Fibroblast of pulmonary artery (primary cell): ENCODE measurements at regions not wholly inside any gene's neighbourhood (a gene's known extent, or its start where the extent isn't known, plus 50 kb on each side); places are given as distances from the start of the nearest gene placed in this dataset.

Experiments
- DNase-seq: peaks from one replicate; pipeline ENCODE4 v3.0.0-alpha.2; 2010; ENCODE audit warnings: low read depth
- H3K4me3 ChIP-seq: replicated peaks from 2 replicates; pipeline ENCODE4 v1.5.1; 2011; ENCODE audit warnings: low read depth, mild to moderate bottlenecking, control low read depth, low read length, moderate library complexity
- TF ChIP-seq, protein P1 (sequence below): IDR thresholded peaks from 2 replicates; pipeline ENCODE4 v1.5.1; 2011; ENCODE audit warnings: mild to moderate bottlenecking, control low read depth, low read length, inconsistent platforms; ENCODE audit errors: missing control alignments

DNA sequence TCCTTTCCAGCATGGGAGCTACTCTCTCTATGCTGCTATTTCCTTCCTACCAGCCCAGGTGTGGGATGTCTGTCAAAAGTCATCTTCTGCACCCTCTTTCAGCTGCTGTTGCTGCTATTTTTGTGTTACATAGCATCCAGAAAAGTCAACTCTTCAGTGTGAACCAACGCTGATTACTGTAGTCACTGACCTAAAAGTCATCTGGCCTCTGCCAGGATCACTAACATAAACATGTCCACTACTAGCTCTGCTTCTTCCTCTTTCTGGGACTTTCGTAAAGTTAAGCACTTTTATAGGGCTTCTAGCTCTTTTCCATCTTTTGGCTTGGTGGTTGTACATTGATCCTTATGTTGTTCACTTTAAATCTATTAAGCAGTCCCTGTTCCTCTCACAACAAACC is 90.2 kb upstream of the CARD18 start:
- no peak overlapping the region for H3K4me3 ChIP-seq
- DNase-seq = no peak
- TF ChIP-seq, protein P1, sequence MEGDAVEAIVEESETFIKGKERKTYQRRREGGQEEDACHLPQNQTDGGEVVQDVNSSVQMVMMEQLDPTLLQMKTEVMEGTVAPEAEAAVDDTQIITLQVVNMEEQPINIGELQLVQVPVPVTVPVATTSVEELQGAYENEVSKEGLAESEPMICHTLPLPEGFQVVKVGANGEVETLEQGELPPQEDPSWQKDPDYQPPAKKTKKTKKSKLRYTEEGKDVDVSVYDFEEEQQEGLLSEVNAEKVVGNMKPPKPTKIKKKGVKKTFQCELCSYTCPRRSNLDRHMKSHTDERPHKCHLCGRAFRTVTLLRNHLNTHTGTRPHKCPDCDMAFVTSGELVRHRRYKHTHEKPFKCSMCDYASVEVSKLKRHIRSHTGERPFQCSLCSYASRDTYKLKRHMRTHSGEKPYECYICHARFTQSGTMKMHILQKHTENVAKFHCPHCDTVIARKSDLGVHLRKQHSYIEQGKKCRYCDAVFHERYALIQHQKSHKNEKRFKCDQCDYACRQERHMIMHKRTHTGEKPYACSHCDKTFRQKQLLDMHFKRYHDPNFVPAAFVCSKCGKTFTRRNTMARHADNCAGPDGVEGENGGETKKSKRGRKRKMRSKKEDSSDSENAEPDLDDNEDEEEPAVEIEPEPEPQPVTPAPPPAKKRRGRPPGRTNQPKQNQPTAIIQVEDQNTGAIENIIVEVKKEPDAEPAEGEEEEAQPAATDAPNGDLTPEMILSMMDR = no peak

DNA sequence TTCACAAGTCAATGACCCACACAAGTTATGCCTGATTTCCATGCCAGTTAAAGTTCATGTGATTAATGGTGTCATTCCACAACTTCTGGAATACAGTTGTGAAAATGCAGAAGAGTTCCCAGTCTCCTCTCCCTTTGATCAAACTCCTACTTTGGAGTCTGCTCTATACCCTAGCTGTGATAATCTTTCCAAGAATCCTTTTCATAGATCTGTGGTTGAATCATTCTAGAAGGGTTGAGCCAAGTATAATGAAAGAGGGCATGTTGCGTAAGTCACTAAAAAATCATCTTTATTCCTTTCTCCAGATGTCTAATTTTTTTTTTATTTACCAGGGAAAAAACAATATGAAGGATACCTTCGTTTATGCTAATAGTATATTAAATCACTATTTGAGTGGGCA is 89.7 kb upstream of the CARD18 start:
- peak; percentile 65 for DNase-seq
- TF ChIP-seq, protein P1 = no peak

DNA sequence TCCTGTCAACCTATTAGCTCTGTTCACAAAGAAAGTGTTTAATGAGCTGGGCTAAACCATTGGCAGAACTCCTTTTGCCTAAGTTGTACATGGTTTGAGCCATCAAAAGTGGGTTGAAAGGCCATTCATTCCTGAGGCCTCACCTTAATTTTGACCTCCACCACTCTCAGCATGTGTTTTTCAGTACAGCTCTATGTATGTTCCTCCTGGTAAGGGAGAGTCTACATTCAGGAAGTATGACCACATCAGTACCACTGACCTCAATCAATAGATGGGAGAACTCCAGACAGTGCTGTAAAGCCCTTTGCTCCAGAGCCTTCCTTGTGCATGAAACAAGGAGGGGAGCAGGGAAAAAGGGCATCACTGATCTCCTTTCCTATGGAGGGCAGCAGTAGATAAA is 87.8 kb upstream of the CARD18 start:
- H3K4me3 ChIP-seq = no peak overlapping the region
- TF ChIP-seq, protein P1 = no peak
- DNase-seq = no peak

More for the DNA sequence above, 89.7 kb upstream of the CARD18 start:
- H3K4me3 ChIP-seq = no peak overlapping the region

DNA sequence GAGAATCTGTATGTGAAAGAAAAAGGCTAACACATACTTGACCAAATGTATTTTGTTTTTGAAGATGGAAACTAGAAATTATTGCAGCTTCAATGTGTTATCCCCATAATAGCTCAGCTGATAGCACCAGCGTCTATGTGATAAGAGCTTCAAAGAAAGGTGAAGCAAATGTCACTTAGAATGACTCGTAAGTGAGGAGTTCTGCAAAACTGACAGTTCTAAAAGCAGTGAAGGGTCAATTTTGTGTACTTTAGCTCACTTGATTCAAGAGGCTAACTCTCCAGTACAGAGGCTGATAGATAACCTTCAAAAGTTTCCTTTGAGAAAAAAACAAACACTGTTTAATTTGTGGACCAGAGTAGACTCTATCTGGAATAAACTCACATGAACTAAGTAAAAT is 87.2 kb upstream of the CARD18 start:
- TF ChIP-seq, protein P1 = no peak
- DNase-seq = no peak
- no peak overlapping the region for H3K4me3 ChIP-seq

DNA sequence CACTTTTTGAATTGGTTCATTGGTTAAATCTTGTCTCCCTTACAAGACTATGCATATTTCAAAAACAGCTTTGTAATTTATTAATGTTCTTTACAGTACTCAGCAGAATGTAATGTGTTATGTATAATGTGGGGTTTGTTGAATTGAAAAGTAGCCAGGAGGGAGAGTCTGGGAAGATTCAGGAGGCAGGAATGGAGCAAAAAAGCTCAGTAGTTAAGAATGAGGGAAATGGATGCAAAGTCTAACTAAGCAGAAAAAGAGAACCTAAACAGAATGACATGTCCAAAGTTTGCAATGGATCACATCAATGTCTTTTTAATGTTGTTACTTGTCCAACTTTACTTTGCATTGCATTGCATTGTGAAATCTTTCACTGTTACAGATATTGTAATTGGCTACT is 86.5 kb upstream of the CARD18 start:
- TF ChIP-seq, protein P1 = no peak
- H3K4me3 ChIP-seq = no peak overlapping the region
- DNase-seq = no peak

DNA sequence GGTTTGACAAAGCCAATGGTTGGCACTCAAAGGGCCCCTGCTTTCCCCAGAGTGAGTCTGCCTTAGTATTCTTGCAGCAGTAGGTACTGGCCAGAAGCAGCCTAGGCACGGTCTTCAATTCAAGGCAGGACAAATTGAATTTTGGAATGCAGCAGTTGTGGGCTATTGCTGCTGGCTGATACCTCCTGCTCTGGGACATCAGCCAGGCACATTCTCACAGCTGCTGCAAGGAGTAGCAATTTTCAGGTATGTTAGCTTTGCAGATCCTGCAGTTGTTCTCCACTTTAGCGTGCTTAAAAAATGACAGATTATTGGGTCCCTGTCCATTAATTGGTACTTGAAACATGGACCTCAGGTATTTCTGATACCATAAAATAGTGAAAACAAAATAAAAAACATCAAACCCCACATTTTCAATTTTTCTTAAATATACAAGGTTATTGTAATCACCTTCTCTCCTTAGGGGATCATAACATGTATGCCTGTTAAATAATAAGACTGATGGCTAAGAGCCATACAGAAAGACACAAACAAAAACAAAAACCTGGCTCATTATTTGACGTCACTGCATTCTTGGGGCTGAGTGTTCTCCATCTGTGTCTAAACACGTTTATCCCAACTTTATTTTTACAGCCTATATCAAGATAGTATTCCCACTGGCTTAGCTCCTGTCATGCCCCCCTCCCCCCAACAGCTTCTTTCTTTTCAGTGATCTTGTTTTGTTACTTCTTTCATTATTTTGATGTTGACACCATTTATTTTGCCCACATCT is 85.1 kb upstream of the CARD18 start:
- DNase-seq = no peak
- TF ChIP-seq, protein P1 = no peak
- H3K4me3 ChIP-seq = no peak overlapping the region

DNA sequence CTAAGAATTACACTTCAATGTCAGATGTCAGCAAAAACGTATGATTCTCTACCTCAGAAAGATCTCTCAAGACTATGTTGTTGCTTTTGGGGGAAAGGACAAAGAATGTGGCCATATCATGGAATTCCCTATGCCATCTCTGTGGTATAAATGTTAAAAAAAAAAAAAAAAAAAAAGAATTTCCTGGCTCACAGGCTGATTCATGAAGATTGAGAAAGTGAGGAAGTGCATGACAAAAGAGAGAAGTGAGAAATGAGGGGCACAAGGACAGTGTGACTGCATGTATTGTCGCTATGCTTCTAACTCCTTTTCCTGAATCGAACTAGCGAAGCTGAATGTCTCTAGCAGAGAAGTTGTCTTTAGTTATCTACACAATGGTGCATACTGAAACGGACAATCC is 80.6 kb upstream of the CARD18 start:
- TF ChIP-seq, protein P1 = no peak
- H3K4me3 ChIP-seq = no peak overlapping the region
- DNase-seq = peak; percentile 16
